OCI-LY7 (cell line): ENCODE measurements at regions not wholly inside any gene's neighbourhood (a gene's known extent, or its start where the extent isn't known, plus 50 kb on each side); places are given as distances from the start of the nearest gene placed in this dataset.
"Not testable (repeated sequence)": the region's sequence is repeated elsewhere in the genome, so short reads cannot be mapped to it uniquely, and the experiment has no call there.

Source experiments
- BruUV-seq: library from RNA; stranded (reverse); fragments of 400-500 nt; replicated peaks from 2 replicates; lab custom pipeline; 2021; lab: Mats Ljungman, UMichigan
- CTCF ChIA-PET: fragments of 300-600 bp; sonication (Branson Sonifier 250); formaldehyde crosslinking; loops from one replicate; lab custom pipeline; 2022; ENCODE audit warnings: antibody characterized with exemption; ENCODE audit not compliant: unreplicated experiment; lab: Charles Lee
- POLR2A ChIA-PET: fragments of 300-600 bp; sonication (Branson Sonifier 250); formaldehyde crosslinking; loops from one replicate; lab custom pipeline; 2022; ENCODE audit warnings: antibody characterized with exemption; lab: Charles Lee
- DNase-seq: peaks from one replicate; pipeline ENCODE4 v3.0.0-alpha.2; 2015; ENCODE audit warnings: low spot score
- H2AFZ ChIP-seq: fragments of 200-600 bp; sonication (generic), shearing (Covaris generic); 2 replicates; pipeline ENCODE4 v1.6.1; 2014; ENCODE audit warnings: mild to moderate bottlenecking, antibody characterized with exemption, low read length, moderate library complexity
- H3K27ac ChIP-seq: fragments of 200-600 bp; sonication (generic); 2 replicates; pipeline ENCODE4 v1.5.1; 2014; ENCODE audit warnings: mixed run types, low read depth, mild to moderate bottlenecking, moderate library complexity, low read length, inconsistent platforms; ENCODE audit not compliant: poor library complexity, severe bottlenecking
- H3K36me3 ChIP-seq: fragments of 200-600 bp; sonication (generic); 2 replicates; pipeline ENCODE4 v1.6.1; 2014; ENCODE audit warnings: mild to moderate bottlenecking, antibody characterized with exemption, low read length, moderate library complexity, mixed read lengths; ENCODE audit not compliant: insufficient read depth
- H3K4me1 ChIP-seq: fragments of 200-600 bp; sonication (generic); 2 replicates; pipeline ENCODE4 v1.5.1; 2014; ENCODE audit warnings: mild to moderate bottlenecking, low read length; ENCODE audit not compliant: insufficient read depth, poor library complexity, severe bottlenecking
- H3K4me2 ChIP-seq: fragments of 200-600 bp; sonication (generic); 2 replicates; pipeline ENCODE4 v1.6.1; 2014; ENCODE audit warnings: mild to moderate bottlenecking, low read length
- H3K4me3 ChIP-seq: fragments of 200-600 bp; sonication (generic); 2 replicates; pipeline ENCODE4 v1.5.1; 2014; ENCODE audit warnings: mild to moderate bottlenecking, low read depth, low read length; ENCODE audit not compliant: poor library complexity, severe bottlenecking
- H3K79me2 ChIP-seq: fragments of 200-600 bp; sonication (generic); 2 replicates; pipeline ENCODE4 v1.6.1; 2016; ENCODE audit warnings: low read depth, mild to moderate bottlenecking, low read length, moderate library complexity, mixed read lengths; ENCODE audit not compliant: insufficient read depth
- H3K9me2 ChIP-seq: fragments of 200-600 bp; sonication (generic); 2 replicates; pipeline ENCODE4 v1.6.1; 2016; ENCODE audit warnings: mild to moderate bottlenecking, low read length, mixed read lengths; ENCODE audit not compliant: insufficient read depth
- H3K9me3 ChIP-seq: fragments of 200-600 bp; sonication (generic); 2 replicates; pipeline ENCODE4 v1.6.1; 2014; ENCODE audit warnings: mild to moderate bottlenecking, mixed run types, low read length, mixed read lengths
- H4K20me1 ChIP-seq: fragments of 200-600 bp; sonication (generic); 2 replicates; pipeline ENCODE4 v1.6.1; 2014; ENCODE audit warnings: mild to moderate bottlenecking, antibody characterized with exemption, low read length, moderate library complexity, mixed read lengths; ENCODE audit not compliant: insufficient read depth
- EZH2phosphoT487 ChIP-seq: fragments of 200-600 bp; sonication (generic); IDR thresholded peaks from 2 replicates; pipeline ENCODE4 v1.6.1; 2018; ENCODE audit warnings: low read depth, borderline replicate concordance, mild to moderate bottlenecking, mixed run types, antibody characterized with exemption, low read length, moderate library complexity, mixed read lengths
- intact Hi-C: fragments of 100-400 bp; cut with micrococcal nuclease; formaldehyde crosslinking; loops from one replicate; pipeline ENCODE4 v1.10.0; 2022; ENCODE audit not compliant: unreplicated experiment
- TF ChIP-seq, protein P1 (sequence below): fragments of 200-600 bp; sonication (generic); conservative IDR thresholded peaks from 2 replicates; pipeline ENCODE4 v1.5.1; 2014; ENCODE audit warnings: mild to moderate bottlenecking, antibody characterized with exemption, low read length, moderate library complexity, mixed read lengths

DNA sequence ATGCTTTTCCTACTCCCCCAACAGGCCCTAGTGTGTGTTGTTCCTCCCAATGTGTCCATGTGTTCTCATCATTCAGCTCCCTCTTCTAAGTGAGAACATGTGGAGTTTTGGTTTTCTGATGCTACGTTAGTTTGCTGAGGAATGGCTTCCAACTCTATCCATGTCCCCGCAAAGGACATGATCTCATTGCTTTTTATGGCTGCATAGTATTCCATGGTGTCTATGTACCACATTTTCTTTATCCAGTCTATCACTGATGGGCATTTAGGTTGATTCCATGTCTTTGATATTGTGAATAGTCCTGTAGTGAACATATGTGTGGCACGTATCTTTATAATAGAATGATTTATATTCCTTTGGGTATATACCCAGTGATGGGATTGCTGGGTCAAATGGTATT, 72.5 kb upstream of the CCNY start:
- H3K27ac ChIP-seq, CTCF ChIA-PET, H3K36me3 ChIP-seq, POLR2A ChIA-PET, H4K20me1 ChIP-seq, H3K4me1 ChIP-seq, H3K79me2 ChIP-seq, DNase-seq, intact Hi-C loops, H3K4me2 ChIP-seq, BruUV-seq, H3K9me3 ChIP-seq, H3K9me2 ChIP-seq, H3K4me3 ChIP-seq, H2AFZ ChIP-seq: not testable (repeated sequence)

DNA sequence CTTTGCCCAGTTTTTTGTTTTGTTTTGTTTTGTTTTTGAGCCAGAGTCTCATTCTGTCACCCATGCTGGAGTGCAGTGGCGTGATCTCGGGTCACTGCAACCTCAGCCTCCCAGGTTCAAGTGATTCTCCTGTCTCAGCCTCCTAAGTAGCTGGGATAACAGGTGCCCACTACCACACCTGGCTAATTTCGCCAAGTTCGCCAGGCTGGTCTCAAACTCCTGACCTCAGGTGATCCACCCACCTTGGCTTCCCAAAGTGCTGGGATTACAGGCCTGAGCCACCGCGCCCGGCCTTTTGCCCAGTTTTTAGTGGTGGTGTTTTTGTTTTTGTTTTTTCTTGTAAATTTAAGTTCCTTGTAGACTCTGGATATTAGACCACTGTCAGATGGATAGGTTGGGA, 71.7 kb upstream of the CCNY start:
- DNase-seq, POLR2A ChIA-PET, H3K27ac ChIP-seq, H2AFZ ChIP-seq, H3K4me2 ChIP-seq, H3K4me1 ChIP-seq, H3K4me3 ChIP-seq, H3K9me2 ChIP-seq, H3K9me3 ChIP-seq, H4K20me1 ChIP-seq, intact Hi-C loops, H3K79me2 ChIP-seq, CTCF ChIA-PET, BruUV-seq, H3K36me3 ChIP-seq: not testable (repeated sequence)

DNA sequence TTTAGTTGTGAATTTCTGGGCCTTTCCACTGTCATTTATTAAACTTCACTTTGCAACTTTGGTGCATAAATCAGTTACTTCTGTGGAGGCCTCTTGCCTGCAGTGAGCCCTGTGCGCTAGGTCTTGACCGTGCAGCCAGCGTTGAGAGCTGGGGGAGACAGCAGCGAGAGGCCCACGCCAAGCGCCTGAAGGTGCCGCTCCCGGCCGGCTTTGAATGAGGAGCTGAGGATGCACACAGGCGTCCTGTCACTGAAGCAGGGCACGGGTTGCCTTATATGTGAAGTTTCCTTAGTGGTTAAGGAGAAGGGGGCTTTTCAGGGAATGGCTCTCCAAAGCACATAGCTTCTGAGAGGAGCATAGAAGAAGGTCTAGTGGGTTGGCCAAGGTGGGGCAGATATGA, 70.9 kb upstream of the CCNY start:
- ChIA-PET POLR2A (no interaction called here), CTCF (no interaction called here)
- Histone ChIP-seq H3K4me1 (no peaks in the 10 kb centered on the region), H3K4me2 (no peak overlapping the region), H4K20me1 (no peaks in the 10 kb centered on the region), H3K4me3 (no peak overlapping the region), H3K79me2 (no peaks in the 10 kb centered on the region), H3K9me2 (no peaks in the 10 kb centered on the region), H3K9me3 (no peaks in the 10 kb centered on the region), H2AFZ (no peak overlapping the region), H3K36me3 (no peaks in the 10 kb centered on the region), H3K27ac (no peak overlapping the region)
- BruUV-seq: no TSS peak
- DNase-seq: no peak
- no peak for TF ChIP-seq EZH2phosphoT487
- TF ChIP-seq, protein P1, sequence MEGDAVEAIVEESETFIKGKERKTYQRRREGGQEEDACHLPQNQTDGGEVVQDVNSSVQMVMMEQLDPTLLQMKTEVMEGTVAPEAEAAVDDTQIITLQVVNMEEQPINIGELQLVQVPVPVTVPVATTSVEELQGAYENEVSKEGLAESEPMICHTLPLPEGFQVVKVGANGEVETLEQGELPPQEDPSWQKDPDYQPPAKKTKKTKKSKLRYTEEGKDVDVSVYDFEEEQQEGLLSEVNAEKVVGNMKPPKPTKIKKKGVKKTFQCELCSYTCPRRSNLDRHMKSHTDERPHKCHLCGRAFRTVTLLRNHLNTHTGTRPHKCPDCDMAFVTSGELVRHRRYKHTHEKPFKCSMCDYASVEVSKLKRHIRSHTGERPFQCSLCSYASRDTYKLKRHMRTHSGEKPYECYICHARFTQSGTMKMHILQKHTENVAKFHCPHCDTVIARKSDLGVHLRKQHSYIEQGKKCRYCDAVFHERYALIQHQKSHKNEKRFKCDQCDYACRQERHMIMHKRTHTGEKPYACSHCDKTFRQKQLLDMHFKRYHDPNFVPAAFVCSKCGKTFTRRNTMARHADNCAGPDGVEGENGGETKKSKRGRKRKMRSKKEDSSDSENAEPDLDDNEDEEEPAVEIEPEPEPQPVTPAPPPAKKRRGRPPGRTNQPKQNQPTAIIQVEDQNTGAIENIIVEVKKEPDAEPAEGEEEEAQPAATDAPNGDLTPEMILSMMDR: no peak
- intact Hi-C loops: no loop called here

DNA sequence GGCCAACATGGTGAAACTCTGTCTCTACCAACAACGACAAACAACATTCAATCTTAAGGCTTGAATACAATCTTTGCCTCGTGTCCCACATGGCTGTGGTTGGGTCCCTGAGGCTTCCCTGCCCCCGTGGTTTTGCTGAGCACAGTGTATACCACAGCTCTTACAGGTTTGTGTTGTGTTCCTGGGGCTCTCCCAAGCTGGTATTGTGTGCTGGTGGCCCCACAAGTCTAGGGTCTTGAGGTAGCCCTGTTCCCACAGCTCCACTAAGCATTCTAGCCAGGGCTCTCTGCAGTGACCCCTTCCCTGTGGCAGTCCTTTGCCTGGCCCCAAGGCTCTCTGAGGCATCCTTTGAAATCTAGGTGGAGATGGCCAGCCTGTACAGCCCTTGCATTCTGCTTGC, 68.0 kb upstream of the CCNY start:
- H3K4me1 ChIP-seq: no peaks in the 10 kb centered on the region
- DNase-seq: no peak
- TF ChIP-seq, protein P1: no peak
- TF ChIP-seq EZH2phosphoT487: no peak
- no peak overlapping the region for H2AFZ ChIP-seq
- intact Hi-C loops: no loop called here
- H3K9me3 ChIP-seq: no peaks in the 10 kb centered on the region
- H3K9me2 ChIP-seq: no peaks in the 10 kb centered on the region
- H3K79me2 ChIP-seq: no peaks in the 10 kb centered on the region
- H3K4me2 ChIP-seq: no peak overlapping the region
- H3K36me3 ChIP-seq: no peaks in the 10 kb centered on the region
- POLR2A ChIA-PET: no interaction called here
- CTCF ChIA-PET: no interaction called here
- no peak overlapping the region for H3K27ac ChIP-seq
- H3K4me3 ChIP-seq: no peak overlapping the region
- no TSS peak for BruUV-seq
- no peaks in the 10 kb centered on the region for H4K20me1 ChIP-seq
